NCI-H2227 treated with DMSO at 0.1 percent for 48 hours (cell line): ENCODE measurements at regions not wholly inside any gene's neighbourhood (a gene's known extent, or its start where the extent isn't known, plus 50 kb on each side); places are given as distances from the start of the nearest gene placed in this dataset.
"Not testable (repeated sequence)": the region's sequence is repeated elsewhere in the genome, so short reads cannot be mapped to it uniquely, and the experiment has no call there.

Experiments
- DNase-seq: peaks from one replicate; lab custom pipeline; 2025; lab: John Stamatoyannopoulos, UW

GRCh38 chr5:82551192-82551591, 273.0 kb upstream of the RPS23 start:
- no peak for DNase-seq

DNA sequence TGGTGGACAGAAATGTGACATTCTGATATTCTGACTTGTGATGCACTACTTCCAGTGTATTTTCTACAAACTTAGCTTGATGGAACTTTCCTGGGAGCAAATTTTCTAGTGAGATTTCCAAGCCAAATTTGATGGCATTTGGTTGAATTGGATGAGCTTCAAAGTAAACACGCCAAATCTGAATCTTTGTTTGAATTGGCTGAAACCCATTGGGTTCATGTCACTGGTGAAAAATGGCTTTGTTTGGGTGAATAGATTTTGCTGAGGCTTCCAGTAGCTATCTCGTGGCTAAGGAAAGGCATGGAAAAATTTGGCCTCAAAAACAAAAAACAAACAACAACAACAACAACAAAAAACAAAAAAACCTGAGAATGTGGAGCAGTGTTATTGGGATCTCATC, 271.1 kb upstream of the RPS23 start:
- no peak for DNase-seq

DNA sequence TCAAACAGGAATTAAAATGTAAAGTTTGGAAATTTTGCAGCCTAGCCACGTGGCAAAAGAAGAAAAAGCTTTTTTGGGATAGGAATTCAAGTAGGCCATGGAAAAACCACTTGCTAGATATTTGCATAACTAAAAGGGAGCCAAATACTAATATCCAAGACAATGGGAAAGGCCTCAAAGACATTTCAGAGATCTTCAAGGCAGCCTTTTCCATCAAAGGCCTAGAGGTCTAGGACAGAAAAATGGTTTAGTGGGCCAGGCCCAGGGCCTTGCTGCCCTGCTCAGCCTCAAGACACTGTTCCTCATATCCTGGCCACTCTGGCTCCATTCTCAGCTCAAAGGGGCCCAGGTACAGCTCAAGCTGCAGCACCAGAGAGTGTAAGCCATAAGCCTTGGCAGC, 265.9 kb upstream of the RPS23 start:
- DNase-seq = no peak

DNA sequence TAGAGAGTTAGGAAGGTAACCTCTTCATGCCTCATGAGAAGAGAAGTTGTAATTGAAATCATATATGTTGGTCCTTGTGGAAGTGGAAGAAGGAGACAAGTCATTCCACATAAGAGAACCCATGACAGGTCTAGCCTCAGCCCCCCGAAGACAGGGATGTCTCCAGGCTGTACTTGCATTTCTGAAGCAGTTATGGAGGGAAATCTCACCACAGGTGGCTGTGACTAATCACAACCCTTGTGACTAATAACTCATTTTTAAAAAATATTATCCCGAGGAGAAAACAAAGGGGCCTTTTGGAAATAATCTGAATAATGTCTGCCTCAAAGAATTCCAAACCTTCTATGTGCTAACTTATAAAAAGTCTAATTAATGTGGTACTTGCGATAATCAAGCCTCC, 262.1 kb upstream of the RPS23 start:
- DNase-seq = no peak

DNA sequence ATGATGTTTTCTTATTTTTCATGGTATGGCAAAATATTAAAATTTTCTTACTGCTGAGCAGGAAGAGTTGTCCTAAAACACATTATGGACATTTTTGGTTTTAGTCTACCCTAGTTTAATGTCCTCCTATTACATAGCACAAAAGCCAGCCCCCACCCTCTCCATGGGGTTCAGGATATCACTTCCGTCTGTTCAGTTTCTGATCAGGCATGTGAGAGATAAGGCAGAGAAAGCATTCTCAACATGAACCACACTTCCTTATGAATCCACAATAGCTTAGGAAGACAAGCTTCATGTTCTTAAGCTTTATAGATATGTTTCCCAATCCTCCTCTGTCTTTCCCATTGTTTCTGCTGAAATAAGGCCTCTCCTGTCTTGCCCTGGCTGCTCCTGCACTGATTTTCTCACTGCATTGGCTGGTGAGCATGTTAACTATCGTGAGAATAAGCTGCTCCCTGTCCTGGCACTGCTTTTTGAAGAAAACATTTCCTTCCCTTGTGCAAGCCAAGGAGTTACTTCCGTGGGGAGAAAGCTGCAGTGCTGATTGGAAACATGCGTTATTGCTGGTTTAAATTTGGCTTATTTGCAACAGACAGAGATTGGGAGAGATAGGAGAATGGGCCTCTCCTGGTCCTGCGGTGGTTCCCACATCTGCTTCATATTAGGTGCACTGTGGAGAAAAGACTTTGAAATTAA, 260.3 kb upstream of the RPS23 start:
- DNase-seq = no peak

GRCh38 chr5:82537687-82538306, 259.6 kb upstream of the RPS23 start:
- DNase-seq = no peak

- no peak for DNase-seq
Measured at GRCh38 chr5:82534986-82535385, 256.8 kb upstream of the RPS23 start.

DNA sequence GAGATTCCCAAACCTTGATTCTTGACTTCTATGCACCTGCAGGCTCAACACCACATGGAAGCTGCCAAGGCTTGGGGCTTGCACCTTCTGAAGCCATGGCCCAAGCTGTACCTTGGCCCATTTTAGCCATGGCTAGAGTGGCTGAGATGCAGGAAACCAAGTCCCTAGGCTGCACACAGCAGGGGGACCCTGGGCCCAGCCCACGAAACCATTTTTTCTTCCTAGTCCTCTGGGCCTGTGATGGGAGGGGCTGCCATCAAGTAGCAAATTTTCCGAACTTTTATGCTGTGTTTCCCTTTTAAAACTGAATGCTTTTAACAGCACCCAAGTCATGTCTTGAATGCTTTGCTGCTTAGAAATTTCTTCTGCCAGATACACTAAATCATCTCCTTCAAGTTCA, 253.9 kb upstream of the RPS23 start:
- DNase-seq = not testable (repeated sequence)

DNA sequence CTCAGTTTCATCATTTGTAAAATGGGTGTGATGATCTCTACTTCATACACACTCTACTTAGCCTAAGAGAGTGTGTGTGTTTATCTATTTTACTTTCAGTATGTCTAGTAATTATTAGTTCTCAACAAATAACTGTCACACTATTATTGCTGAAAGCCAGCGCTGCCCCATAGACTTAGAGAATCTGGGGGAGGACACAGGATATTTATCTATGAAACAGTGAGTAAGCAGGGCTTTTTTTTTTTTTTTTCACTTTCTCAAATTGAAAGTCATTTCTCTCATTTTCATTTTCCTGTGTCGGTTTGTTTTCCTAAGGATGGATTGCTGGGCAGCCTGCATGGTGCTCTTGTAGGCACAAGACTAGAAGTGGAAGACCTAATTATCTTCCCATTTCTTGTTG, 248.4 kb upstream of the RPS23 start:
- DNase-seq = no peak

DNA sequence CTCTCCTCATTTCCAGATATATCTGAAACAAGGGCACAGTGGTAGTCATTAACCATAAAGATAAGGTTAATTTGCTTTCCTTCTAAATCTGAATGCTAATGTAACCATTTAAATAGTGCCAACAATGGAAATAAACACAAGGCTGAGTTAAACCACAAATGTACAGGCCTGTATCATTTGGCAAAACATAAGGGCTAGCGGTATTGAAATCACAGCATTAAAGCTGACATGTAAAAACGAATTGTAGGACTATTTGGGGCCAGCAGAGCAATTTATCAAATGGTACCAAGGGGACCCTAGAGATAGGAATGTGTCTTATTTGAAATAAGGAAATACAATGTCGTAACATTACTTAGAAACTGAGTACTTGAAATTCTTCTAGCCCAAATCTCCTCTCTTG, 247.5 kb upstream of the RPS23 start:
- DNase-seq = no peak

GRCh38 chr5:82523633-82524032, 245.5 kb upstream of the RPS23 start:
- DNase-seq = no peak

- DNase-seq = peak; percentile 37
Measured at GRCh38 chr5:82522897-82523296, 244.7 kb upstream of the RPS23 start.

DNA sequence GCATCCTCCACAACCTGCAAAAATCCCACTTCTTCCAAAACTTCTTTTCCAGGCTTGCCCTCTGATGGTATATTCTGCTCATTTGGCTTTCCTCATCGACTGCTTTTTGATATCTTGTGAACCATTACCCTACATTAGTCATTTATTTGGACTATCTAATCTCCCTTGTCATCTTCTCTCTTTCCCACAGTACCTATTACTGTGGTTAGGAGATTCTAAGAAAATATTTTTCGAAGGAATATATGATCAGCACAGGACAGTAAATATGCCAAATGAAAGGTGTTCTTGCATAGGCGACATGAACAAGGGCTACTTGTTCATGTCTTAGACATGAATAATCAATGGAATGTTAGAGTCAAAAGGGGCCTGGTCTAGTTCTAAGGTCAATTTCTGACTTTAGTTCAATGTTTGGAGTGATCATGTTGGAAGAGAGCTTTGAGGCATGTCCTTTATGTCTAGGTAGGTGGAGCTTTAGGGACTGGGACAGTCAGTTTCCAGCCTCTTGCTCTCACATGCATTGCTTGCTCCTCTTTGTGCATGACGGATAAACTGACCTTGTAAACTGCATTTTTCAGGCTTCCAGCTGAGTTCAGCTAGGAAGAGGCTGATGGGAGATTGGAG, 243.4 kb upstream of the RPS23 start:
- no peak for DNase-seq

DNA sequence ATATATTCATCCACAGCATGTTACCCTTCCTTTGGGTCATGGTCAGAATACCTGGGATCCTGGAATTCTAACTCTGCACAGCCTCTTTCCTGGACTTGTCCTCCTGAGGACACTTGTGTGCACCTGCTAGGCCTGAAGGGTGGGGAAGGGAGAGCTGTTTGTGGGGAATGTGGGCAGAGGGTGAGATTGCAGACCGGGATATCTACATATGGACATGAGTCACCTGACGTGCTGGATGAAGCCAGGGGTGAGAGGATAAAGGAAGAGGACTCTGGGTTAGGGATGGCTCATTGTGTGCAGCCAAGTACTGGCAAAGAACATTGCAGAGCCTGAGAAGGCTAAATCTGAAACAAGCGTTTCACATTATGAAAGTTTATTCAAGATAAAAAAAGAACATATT, 241.4 kb upstream of the RPS23 start:
- DNase-seq = no peak

DNA sequence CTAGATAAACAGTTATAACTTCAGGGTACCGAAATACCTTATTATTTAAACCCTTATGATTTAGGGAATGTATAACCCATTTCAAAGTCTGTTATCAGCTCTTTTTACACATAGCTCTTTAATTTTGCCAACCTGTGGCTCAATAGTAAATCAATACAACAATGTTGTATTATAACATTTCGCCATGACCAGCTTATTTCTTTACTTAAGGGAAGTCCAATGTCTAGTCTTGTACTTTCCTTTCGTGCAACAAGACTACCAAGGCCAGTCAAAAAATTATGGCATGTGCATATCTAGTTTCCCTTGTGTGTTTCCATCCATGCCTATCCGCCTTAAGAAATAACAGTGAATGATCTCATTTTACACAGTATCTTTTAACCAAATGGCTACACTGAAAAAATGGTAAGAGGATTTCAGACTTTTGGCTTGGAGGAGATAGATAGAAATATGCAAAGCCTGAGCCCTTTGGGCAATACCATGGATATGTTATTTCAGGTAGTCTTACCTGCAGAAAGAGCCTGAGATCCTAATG, 239.5 kb upstream of the RPS23 start:
- DNase-seq = no peak

DNA sequence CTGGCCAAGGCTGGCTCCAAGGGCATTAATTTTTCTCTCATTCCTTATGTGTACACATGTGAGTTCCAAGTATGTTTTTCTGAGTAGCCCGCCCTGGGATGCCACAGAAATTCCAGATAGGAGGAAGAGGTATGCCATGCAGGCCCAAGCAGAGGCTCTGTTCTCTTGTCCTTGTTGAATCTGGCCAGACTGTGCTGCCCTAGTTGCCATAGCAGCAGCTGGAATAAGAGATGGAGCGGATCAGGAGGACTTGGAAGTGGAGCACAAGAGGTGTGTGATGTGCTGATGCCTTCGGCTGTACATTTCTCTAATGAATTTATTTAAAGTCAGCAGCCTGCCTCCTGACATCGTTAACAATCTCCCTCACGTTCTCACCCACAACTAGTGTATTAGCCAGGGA, 235.6 kb upstream of the RPS23 start:
- DNase-seq = no peak

GRCh38 chr5:82512025-82512424, 233.9 kb upstream of the RPS23 start:
- DNase-seq = no peak

DNA sequence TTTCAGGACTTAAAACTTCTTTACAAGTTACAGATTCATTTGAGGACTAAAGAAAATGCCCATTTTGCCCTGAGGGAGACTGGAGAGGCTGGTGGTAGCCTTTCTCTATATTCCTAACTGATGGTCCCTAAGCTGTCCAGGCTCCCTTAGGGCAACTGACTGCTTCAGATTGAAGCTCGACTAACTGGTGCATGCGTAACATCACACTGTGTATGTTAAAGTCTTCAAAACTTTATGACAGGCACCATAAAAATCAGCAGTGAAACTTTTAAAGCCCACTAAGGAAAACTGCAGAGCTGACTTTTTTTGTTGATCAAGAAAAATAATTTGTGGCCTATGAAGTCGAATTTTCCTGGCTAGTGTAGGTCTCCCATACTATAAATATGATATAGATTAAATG, 233.0 kb upstream of the RPS23 start:
- no peak for DNase-seq

DNA sequence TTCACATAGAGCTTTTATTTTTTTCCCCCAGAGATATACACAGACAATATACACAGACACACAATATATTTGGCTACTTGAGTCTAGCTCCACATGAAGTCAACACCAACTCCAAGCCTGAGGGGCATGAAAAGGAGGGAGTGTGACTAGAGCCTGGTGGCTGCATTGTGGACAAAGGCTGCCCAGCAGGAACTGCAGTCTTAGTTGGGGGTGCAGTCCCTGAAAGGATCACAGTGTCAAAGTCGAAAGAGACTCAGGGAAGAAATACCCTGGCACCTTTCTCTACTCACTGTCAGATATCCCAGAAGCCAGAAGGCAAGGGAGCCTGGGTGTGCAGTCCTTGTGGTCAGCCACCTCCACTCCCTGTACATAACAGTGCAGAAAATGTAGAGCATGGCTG, 231.6 kb upstream of the RPS23 start:
- DNase-seq = no peak

DNA sequence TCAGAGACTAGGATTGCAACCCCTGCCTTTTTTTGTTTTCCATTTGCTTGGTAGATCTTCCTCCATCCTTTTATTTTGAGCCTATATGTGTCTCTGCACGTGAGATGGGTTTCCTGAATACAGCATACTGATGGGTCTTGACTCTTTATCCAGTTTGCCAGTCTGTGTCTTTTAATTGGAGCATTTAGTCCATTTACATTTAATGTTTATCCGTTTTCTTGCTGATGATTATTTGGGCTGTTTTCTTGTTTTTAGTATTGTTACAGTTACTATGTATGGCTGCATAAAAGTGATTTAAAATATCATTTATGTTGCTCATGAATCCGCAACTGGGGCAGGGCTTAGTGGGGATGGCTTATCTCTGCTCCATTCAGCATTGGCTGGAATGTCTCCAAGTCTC, 228.2 kb upstream of the RPS23 start:
- not testable (repeated sequence) for DNase-seq

GRCh38 chr5:82499725-82500244, 221.6 kb upstream of the RPS23 start:
- DNase-seq = no peak

DNA sequence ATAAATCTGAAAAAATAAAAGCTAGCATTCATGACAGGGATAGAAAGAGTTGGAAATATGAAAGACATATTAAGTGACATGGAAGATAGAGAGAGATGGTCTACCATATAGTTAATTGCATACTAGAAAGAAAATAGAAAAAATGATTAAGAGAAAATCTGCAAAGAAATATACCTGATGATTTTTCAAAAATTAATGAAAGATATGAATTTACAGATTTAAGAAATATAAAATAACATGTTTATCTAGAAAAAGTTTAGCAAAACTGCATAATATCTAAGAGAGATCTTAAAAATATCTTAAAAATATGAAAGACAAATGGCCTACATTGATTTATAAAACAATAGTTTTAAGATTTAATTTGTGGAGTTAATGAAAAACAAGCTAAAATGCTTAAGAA, 219.1 kb upstream of the RPS23 start:
- DNase-seq = no peak

DNA sequence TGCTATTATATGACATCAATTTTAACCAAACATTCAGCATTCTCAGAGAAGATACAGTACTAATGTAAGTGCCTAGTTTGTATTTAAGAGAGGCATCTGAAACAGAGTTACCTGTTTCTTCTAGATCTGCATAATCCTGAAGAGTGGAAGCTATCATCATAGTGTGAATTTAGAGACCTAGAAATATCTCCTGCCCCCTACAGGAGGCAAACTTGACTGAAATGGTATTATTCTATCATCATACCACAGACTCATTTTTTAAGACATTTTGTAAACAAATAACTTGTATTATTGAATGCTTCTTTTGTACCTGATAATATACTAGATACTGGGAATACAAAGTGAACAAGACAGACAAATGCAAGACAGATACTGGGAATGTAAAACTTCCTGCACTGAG, 216.8 kb upstream of the RPS23 start:
- DNase-seq = no peak
